ENCODE measurements at regions not wholly inside any gene's neighbourhood (a gene's known extent, or its start where the extent isn't known, plus 50 kb on each side); places are given as distances from the start of the nearest gene placed in this dataset.

GRCh38 chr15:45958924-45959323 lies 324.1 kb downstream of the SQOR start:
- TF ChIP-seq POLR2AphosphoS5 (IDR thresholded peaks at IDR 0.05; ENCODE audit: low read depth, low read length), result no peak
- no peak for TF ChIP-seq REST (IDR thresholded peaks at IDR 0.05; ENCODE audit: insufficient read depth in 1 of 2, low read depth in 2 of 2, low read length in 2 of 2)
